H4 (cell line): ENCODE measurements at regions not wholly inside any gene's neighbourhood (a gene's known extent, or its start where the extent isn't known, plus 50 kb on each side); places are given as distances from the start of the nearest gene placed in this dataset.
"Not testable (repeated sequence)": the region's sequence is repeated elsewhere in the genome, so short reads cannot be mapped to it uniquely, and the experiment has no call there.

Experiments
- DNase-seq: peaks from one replicate; pipeline ENCODE4 v3.0.0-alpha.2; 2015; ENCODE audit warnings: low spot score

- no peak for DNase-seq
Observed at GRCh38 chr7:153010416-153010815, 250.9 kb downstream of the ACTR3B start.

GRCh38 chr7:153012203-153012602 lies 252.7 kb downstream of the ACTR3B start:
- DNase-seq = no peak

DNA sequence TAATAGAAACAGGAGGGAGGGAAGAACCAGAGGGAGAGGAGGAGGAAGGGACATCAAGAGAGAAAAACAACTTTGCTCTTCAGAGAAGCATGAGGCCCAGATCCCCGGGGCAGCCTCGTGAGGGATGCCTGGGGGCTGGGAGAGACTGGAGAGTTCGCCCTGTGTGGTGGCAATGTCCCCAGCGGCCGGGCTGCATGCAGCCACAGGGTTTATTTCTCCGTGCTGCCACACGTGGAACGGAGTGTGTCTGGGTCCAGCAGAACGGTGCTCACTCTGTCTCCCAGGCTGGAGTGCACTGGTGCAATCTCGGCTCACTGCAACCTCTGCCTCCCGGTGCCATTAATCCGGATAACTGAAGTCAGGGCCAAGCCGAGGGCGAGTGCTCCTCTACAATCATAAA lies 257.7 kb downstream of the ACTR3B start:
- DNase-seq = no peak

DNA sequence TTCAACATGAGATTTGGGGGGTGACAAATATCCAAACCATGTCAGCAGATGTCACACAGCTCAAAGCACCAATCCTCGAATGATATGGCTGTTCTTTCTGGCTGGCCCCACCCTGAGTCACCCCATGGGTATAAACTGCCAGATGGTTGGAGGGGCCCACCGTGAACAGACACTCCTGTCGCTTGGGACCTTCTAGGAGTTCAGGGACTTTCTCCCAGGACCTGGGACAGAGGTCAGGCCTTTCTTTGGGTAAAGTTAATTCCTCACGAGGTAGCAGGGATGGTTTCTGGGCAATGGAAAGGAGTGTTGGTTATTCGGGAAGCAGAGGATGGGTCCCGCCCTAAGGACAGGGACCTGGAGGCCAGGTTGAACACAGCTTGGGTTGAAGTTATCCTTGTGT lies 262.0 kb downstream of the ACTR3B start:
- no peak for DNase-seq

DNA sequence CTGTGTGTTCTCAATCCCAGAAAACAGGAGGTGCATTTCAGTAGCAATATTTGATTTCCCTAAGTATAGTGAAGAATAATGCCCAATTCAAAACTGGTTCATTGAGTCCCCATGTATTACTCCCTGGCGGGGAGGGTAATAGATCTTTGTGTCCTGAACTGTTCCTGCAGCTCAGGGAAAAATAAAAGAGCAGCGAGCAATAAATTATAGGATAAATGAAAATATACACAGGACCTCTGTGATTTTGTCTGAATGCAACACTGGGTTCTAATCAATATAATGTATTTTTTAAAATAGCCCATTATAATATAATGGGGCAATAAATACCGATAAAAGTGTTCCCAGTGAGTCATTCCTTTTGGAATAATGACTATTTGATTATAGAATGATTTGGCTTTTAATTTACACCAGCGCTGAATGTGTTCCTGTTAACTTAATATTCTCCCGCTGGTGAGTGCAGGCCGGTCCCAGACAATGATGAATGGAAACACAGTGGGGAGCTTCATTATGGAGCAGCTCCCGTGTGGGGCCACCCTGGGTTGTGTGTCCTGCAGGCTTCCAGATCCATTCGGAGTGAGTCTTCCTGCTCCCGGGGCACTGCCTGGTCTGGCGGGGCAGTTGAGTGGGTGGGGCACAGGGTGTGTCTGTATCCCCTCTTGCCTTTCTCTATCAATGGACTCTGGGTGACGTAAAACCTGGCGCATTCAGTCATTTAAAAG lies 263.1 kb downstream of the ACTR3B start:
- no peak for DNase-seq

- DNase-seq = no peak
Observed at GRCh38 chr7:153023194-153023592, 263.6 kb downstream of the ACTR3B start.

- DNase-seq = no peak
Observed at GRCh38 chr7:153027210-153027609, 267.7 kb downstream of the ACTR3B start.

DNA sequence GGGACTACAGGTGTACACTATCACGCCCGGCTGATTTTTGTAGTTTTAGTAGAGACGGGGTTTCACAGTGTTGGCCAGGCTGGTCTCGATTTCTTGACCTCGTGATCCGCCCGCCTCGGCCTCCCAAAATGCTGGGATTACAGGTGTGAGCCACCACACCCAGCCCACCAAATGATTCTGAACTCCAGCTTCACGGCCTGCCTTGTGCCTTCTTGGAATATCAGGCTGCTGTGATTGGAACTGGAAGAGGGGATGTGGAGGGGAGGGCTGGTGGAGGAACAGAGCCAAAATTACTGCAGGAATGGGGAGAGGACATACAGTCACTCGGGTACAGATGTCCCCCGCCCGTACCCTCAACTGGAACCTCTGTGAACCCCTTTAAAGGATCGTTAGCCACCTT lies 268.4 kb downstream of the ACTR3B start:
- no peak for DNase-seq

DNA sequence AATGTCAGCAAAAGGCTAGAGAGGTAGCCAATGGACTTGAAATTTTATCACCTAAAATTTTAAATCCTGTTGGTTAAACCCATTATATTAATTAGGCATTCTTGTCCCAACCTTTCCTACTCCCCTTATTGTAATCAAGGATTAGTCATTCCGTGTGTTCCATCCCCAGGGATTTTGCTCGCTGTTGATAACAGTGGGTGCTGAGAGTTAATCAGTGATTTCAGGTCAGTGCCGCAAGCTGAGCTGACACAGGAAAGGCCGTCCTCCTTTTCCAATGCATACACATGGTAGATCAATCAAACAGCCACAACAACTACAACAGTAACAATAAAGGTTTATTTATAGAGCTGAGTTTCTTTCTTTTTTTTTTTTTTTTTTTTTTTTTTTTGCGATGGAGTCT lies 271.4 kb downstream of the ACTR3B start:
- DNase-seq = no peak

- no peak for DNase-seq
Observed at GRCh38 chr7:153034791-153035190, 275.2 kb downstream of the ACTR3B start.

GRCh38 chr7:153036396-153037063 lies 277.0 kb downstream of the ACTR3B start:
- DNase-seq = no peak

DNA sequence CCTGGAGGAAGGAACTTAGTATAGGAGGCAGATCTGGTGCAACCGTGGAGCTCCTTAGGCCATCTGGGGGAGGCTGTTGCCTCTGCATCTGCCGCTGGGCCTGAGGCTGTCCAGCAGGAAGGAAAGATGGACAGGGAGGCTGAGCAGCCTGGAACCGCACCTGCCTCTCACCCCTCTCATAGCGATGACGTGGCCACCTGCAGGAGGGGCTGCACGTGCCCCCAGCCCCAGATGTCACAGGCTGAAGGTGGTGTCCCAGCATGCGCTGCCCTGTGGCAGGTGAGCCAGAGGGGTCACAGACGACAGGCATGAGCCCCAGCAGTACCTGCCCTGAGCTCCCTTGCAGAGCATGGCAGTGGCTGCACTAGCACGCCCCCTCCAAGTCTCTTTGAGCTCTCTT lies 283.9 kb downstream of the ACTR3B start:
- DNase-seq = no peak

- DNase-seq = no peak
Observed at GRCh38 chr7:153044981-153045380, 285.4 kb downstream of the ACTR3B start.

DNA sequence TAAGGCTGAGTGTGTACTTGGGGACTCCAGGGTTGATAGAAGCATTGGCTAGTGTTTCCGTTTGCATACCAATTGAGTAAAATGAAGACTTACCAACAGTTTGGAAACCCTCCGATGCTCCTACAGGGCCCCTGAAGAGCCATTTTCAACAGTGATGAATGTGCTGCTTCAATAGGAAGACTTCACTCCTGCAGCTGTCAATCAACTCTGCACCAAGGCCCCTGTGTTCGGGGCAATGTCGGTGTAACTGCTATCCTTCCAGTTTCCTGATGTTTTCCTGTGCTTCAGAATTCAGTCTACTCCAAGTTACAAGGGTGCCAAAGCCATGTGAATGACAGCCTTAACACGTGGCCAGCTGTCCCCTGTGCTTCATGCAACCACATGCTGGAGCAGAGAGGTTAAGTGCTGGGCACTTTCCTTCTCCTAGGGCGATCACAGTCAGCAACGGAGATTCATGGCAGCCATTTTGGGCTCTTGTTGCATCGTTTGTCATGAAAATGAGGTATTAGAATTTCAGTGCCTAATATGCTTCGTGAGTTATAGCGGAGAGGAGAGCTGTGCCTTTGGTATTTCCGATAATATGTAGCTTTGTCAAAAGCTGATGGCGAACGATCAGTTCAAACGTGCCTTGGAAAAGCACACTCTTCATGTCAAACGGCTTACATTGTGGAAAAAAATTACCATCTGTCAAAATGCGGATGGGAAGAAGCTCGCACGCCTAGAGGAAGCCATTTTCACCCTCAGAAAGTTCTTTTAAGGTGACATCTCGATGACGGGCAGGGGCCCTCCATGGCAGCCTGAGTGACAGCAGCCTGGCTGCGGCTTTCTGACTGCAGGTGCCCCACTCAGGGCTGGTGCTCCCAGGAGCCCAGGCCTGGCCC lies 287.8 kb downstream of the ACTR3B start:
- no peak for DNase-seq

DNA sequence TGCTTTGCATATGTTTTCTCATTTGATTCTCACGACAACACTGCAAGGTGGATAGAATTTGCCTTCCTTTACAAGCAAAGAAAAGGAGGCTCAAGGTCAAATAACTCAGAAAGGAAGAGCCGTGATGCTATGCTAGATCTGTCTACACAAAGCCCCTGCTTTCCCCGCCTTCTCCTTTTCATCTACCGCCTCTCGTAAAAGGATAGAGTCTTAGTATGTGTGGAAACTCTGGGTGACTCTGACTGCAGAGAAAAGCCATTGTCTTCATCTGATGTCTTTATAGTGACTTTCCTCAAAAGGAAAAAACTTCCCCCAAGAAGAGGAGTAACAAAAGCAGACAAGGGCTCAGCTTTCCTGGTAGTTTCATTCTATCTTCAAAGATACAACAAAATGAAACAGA lies 292.7 kb downstream of the ACTR3B start:
- DNase-seq = no peak

DNA sequence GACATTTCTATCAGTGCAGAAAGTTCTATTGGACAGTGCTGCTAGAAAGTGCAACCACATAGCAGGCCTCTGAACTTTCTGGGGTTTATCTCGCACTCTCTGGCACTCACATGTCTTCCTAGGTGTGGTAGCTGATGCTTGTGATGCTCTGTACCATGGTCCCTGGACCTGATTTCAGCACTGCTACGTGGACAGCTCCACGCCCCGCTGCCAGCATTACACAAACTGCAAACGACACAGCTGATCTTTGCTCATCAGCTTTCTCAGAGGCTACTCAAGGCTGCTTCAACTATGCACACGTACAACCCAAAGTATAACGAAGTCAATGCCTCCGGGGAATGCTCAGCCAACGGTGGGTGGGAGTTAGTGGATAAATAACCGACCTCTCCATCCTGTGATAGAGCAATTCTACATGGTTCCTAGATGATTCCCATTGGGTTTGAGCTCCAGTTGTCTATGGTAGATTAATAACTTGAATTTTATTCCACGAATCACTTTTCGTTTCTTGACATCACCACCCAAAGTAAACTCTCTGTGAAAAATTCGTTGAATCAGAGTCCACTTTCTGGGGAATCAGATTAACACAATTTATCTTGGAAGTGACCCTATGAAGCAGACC lies 302.5 kb downstream of the ACTR3B start:
- no peak for DNase-seq

DNA sequence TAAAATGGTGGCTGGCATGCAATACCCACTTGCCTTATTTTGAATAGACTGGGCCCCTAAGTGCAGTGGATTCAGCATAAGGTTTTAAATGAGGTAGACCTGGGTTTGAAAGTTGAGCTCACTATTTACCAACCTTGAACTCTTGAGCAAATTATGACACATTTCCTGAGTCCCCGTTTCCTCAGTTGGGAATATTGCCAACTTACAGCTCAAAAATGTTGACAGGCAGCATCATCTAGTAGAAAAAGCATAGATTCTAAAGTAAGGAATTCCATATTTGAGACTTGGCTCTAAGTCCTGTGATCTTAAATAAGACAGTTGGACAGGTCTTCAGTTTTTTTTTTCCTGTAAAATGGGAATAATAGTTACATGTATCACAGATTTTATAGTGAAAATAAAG lies 305.5 kb downstream of the ACTR3B start:
- DNase-seq = no peak

DNA sequence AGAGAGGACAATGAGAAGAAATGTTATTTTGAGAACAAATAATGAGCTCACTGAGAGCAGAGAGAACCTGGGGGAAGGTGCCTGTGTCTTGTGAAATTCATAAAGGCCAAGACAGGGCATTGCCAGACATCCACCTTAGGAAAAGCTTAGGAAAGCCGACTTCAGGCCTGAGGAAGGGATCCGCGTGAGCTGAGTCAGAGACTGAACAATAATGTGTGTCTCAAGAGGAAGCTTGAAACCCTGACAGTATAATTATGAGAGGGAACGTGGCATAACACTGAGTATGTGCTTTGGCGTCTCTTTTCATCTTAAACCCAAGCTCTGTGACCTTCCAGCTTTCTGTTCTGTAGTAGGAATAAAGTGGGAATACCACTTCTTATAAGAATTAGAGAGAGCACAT lies 307.2 kb downstream of the ACTR3B start:
- no peak for DNase-seq

DNA sequence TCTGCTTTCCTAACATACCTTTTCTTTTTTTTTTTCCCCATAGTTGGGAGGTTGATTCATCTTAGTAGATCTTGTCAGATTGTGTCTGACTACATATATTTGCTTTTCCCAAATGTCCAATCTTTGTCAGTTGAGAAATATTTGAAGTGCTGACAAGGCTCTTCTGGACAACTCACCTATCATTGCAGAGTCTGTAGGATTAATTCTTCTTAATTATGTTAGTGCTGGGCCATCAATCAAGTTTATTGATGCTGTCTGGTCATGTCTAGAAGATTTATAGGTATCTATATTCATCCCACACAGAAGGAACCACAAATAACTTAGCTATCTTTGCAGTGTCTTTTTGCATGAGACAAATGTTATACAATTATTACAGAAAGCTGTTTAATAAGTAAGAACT lies 310.6 kb downstream of the ACTR3B start:
- no peak for DNase-seq

DNA sequence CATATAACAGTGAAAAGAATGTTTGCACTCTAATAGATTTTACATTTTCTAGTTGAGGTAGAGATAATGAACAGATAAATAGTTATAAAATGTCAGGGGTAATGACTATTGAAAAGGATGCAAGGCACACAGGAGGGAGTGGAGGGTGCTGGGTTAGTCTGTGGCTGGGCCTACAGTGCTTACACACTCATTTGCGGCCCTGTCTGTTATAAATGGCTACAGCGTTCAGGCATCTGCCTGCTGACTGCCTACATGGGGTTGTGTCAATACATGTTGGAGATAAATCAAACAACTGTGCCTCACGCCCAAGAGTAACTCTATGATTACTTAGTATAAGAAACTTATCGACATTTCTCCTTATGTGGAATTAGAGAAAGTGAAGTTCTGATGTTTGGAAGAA lies 313.3 kb downstream of the ACTR3B start:
- no peak for DNase-seq

DNA sequence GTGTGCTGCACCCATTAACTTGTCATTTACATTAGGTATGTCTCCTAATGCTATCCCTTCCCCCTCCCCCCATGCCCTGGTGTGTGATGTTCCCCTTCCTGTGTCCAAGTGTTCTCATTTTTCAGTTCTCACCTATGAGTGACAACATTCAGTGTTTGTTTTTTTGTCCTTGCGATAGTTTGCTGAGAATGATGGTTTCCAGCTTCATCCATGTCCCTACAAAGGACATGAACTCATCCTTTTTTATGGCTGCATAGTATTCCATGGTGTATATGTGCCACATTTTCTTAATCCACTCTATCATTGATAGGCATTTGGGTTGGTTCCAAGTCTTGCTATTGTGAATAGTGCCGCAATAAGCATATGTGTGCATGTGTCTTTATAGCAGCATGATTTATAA lies 316.7 kb downstream of the ACTR3B start:
- DNase-seq = not testable (repeated sequence)

GRCh38 chr7:153081496-153081895 lies 321.9 kb downstream of the ACTR3B start:
- no peak for DNase-seq
